HPDE6-E6E7 (cell line): ENCODE measurements at regions not wholly inside any gene's neighbourhood (a gene's known extent, or its start where the extent isn't known, plus 50 kb on each side); places are given as distances from the start of the nearest gene placed in this dataset.
A peak's percentile ranks its signal among the peaks of the same experiment; 100 is the strongest.

ENCODE experiments used
- DNase-seq: peaks from one replicate; pipeline ENCODE4 v3.0.0; 2011; ENCODE audit warnings: missing footprints; ENCODE audit errors: extremely low spot score

- no peak for DNase-seq
Measured at GRCh38 chr2:219951099-219951498, 323.7 kb downstream of the SLC4A3 start.

DNA sequence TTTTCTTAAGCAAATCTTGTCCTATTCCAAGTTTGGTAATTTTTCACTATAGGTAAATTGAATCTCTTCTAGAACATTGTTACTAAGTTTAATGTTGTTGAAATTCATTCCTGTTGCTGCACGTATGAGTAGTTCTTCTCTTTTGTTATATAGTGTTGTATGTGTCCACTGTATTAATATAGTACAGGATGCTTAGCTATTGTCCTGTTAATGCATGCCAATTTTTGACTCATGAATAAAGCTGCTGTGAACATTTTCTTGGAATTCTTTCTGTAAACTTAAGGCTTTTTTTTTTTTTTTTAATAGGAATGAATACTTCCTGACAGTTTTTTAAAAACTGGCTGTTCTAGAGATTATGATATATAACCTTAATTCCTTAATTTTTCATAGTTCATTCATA lies 326.9 kb downstream of the SLC4A3 start:
- no peak for DNase-seq

DNA sequence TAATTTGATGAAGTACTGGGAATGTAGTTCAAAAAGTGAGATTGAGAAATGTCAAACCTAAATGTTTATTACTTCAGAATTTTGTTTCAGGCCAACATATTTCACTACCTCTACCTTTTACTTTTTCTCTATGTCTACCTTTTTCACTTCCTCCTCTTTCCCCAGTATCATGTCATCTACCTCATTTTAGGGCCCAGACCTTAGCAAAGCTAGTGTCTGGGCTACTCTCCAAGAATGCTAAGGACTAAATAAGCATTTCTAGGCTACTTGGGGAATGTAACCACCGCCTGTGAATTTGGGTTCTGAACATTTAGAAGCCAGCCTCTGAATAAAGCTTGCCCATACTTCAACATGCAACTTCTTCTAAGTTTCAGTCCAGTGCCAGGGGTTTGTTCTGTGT lies 330.4 kb downstream of the SLC4A3 start:
- DNase-seq: no peak

- no peak for DNase-seq
Measured at GRCh38 chr2:219958941-219959340, 331.5 kb downstream of the SLC4A3 start.

- no peak for DNase-seq
Measured at GRCh38 chr2:219959471-219959870, 332.0 kb downstream of the SLC4A3 start.

- no peak for DNase-seq
Measured at GRCh38 chr2:219961947-219962498, 334.6 kb downstream of the SLC4A3 start.

DNA sequence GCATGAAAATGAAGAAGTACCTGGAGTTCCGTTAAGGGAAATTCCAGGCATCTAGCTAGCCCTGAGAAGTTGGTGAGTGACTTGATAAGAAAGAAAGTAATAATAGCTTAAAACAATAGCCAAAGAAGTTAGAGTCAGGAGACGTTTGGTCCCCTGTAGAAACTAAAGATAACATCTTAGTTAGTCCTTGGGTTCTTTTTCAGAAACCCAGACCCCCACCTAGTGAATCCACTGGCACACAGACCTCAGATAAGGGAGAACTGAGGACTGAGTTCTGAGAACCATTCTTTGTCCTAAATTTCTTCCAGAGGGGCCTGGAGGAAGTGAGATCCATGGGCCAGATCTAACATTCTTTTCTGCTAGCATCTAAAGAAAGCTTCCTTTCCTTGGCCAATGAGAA lies 335.4 kb downstream of the SLC4A3 start:
- no peak for DNase-seq

DNA sequence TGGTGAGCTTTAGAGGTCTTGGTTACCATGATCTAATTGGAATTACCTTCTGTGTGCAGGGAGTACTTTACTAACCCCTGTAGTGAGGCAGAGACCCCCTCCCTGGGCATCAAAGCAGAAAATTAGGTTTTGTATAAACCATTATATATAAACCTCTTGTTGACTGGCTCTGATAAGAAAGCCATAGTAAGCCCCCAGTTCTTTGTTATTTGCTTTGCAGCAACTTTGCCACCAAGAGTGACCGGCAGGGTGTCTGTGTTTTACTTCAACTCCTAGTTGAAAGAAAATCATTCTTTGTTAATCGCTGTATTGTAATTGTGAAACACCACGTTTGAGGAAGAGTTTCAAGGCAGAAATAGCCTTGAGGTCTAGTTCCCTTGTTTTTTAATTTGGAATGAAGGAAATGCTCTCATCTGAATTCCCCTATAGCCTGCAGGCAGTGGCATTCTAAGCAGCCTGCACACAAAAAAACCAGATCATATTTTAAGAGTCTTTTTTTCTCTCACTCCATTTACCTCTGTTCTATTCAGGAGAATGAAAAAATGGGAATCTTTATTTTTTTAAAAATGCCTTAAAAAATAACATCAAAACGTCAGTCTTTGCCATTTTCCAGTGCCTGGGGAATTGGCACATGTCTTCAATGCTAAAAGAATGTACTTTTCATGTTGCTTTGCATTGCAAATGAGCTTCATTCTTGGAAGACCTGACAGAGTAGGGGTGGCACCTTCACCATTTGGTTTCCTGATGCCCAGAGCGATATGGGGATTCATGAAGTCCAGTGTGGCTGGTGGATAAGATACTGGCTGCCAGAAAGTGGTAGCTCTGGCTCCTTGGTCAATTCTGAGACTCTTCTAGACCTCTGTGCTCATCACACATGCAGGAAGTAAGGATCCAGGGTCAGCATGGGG lies 338.1 kb downstream of the SLC4A3 start:
- DNase-seq: no peak

GRCh38 chr2:219967247-219968245 lies 340.1 kb downstream of the SLC4A3 start:
- no peak for DNase-seq

DNA sequence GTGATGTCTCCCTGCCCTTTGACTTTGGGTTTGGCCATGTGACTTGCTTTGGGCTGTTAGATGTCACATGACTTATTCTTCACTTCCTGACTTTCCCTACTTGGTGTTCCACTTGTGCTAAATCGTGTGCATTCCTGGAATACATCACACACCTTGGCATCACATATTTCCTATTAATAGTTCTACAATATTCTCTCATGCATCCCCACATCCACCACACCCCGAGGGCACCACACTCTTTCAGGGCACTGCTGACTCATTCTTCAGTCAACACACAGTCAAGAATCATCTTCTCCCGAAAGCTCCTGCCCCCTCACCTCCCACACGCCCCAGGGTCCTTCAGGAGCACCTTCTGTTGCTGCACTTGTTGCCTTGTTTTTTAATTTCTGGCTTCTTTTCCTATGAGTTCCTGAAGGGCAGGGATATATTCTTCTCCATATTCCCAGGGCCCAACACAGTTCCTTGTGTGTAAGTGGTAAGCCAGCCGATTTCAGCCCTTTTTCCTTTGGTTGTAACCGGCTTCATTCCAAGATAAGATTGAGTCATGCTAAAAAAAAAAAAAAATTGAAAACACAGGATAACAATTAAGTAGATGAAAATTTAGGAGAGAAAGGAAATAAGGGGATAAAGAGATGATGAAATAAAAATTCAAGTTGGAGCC lies 341.4 kb downstream of the SLC4A3 start:
- DNase-seq: peak; percentile 86

DNA sequence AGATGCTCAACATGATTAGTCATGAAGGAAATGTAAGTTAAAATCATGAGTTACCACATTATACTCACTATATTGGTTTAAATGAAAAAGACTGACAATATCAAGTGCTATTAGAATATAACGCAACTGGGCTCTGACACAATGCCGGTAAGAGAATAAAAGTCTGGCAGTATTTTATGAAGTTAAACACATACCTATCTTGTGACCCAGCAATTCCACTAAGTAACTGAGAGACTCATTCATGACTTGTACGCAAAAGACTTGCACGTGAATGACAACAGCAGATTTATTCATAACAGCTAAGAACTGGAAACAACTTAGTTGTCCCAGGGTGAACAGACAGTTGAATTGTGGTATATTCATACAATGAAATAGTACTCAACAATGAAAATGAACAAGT lies 342.1 kb downstream of the SLC4A3 start:
- peak; percentile 50 for DNase-seq

DNA sequence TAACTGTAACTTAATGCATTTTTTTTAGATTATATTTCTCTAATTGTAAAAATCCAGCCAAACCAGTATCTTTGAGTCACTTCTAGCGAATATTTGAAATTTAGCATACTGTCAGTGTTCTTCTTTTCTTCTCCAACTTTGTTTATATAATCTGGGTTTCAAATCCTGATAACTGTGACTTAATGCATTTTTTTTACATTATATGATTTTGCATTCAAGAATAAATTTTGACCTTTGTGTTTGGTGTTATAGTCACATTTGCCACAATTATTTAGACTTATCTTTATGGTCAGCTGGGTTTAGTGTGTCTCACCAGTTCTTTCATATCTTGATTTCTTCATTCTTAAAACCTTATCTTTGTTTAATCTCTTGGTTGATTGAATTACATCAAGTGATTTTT lies 345.7 kb downstream of the SLC4A3 start:
- no peak for DNase-seq

GRCh38 chr2:219976871-219977270 lies 349.4 kb downstream of the SLC4A3 start:
- DNase-seq: no peak

- DNase-seq: no peak
Measured at GRCh38 chr2:219980638-219981037, 353.2 kb downstream of the SLC4A3 start.

GRCh38 chr2:219983836-219984235 lies 356.4 kb downstream of the SLC4A3 start:
- DNase-seq: no peak

- no peak for DNase-seq
Measured at GRCh38 chr2:219985017-219985416, 357.6 kb downstream of the SLC4A3 start.

DNA sequence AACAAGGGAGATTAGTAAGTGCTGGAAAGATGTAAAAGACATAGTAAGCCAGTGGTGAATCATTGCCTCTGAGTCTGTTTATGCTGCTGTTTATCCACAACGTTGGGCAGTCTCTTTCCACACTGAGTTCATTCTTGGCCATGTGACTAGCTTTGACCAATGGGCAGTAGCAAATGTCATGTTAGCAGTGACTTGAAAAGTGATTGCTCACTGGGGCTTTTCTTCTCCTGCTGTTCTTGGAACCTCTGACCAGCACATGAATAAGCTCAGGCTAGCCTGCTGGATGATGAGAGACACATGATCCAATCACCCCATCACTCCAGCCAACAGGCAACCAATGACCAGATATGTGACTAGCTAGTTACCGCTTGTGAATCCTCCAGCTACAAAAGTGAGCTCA lies 360.4 kb downstream of the SLC4A3 start:
- peak; percentile 48 for DNase-seq

GRCh38 chr2:219989744-219990143 lies 362.3 kb downstream of the SLC4A3 start:
- no peak for DNase-seq

GRCh38 chr2:219991116-219991515 lies 363.7 kb downstream of the SLC4A3 start:
- no peak for DNase-seq

DNA sequence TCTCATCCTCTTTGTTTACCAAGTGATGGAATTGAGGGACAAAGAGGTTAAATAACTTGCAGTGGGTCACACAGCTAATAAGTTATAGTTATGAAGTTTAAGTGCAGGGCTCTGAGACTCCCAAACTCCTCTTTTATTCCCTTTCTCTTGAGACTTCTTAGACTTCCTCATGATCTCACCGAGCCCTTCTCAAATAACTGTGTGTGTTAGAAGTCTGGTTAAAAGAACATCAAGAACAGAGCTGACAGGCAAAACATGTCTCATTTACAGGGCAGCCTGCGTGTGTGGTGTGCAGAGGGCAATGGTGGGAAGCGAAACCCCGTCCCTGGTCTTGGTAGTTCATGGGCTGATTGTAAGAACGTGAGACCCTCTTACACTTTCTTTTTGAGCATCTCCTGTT lies 368.0 kb downstream of the SLC4A3 start:
- DNase-seq: no peak

DNA sequence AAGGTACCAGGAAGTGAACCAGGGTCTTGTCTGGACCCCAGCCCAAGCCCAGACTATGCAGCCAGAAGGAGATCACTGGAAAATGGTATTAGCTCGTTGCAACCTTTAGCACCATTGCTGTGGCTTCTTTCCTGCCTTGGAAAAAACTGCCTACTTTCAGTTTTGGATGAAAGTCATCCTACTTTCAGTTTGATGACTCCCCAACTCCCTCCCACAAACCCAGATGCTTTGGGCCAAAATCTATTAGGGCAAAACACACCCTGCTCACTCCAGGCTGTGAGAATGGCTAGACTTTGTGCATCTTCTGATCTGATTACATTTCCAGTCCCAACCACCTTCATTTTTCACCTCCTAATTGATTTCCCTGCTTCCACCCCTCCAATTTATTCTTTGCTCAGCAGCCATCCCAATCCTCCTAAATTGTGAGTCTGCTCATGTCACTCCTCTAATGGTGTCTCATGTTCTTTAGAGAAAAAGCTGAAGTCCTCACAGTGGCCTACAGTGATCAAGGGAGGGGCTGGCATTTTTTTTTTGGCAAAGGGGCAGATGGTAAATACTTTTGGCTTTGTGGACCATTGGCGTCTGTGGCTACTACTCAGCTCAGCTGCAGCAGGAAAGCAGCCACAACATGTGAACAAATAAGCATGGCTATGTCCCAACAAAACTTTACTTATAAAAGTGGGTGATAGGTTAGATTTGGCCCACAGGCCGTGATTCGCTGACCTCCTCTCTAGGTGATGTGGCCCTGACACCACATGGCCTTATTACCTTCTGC lies 368.7 kb downstream of the SLC4A3 start:
- DNase-seq: no peak
